ENCODE measurements at regions not wholly inside any gene's neighbourhood (a gene's known extent, or its start where the extent isn't known, plus 50 kb on each side); places are given as distances from the start of the nearest gene placed in this dataset.

DNA sequence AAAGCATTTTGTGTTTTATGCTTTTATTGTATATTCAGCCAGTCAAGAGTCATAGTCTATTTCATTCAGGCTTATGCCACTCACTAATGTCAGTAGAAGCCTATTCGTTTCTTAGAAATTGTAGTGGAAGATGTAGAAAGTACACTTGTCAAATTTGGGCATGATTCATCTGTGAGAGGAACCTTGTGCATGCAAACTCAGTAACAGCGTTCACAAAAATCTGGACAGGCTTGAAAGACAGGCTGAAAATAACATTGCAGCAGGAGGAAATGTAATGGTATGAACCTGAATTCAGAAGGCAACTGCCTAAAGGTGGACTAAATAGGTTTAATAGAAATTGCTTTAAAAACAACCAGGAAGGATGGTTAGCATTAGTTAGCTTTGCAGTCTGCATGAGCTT is 213.5 kb downstream of the CMPK2 start:
- TF ChIP-seq EZH2 (IDR thresholded peaks at IDR 0.05; ENCODE audit: low read length, unreplicated experiment) (no peak), EZH2phosphoT487 (IDR thresholded peaks at IDR 0.05; ENCODE audit: borderline replicate concordance, low read length) (no peak)
- TF ChIP-seq, protein P1, sequence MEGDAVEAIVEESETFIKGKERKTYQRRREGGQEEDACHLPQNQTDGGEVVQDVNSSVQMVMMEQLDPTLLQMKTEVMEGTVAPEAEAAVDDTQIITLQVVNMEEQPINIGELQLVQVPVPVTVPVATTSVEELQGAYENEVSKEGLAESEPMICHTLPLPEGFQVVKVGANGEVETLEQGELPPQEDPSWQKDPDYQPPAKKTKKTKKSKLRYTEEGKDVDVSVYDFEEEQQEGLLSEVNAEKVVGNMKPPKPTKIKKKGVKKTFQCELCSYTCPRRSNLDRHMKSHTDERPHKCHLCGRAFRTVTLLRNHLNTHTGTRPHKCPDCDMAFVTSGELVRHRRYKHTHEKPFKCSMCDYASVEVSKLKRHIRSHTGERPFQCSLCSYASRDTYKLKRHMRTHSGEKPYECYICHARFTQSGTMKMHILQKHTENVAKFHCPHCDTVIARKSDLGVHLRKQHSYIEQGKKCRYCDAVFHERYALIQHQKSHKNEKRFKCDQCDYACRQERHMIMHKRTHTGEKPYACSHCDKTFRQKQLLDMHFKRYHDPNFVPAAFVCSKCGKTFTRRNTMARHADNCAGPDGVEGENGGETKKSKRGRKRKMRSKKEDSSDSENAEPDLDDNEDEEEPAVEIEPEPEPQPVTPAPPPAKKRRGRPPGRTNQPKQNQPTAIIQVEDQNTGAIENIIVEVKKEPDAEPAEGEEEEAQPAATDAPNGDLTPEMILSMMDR (conservative IDR thresholded peaks at IDR 0.05; ENCODE audit: low read depth, low read length), result no peak
- intact Hi-C loops (cut with micrococcal nuclease), result no loop called here
- H3K27me3 ChIP-seq (ENCODE audit: low read length), result peaks cover 25% of the 10 kb centered on the region
- H3K4me3 ChIP-seq (ENCODE audit: low read length), result no peak overlapping the region
- no peaks in the 10 kb centered on the region for H3K9me3 ChIP-seq (ENCODE audit: low read length)
- no peaks in the 10 kb centered on the region for H3K36me3 ChIP-seq (ENCODE audit: low read depth, low read length)
- BruUV-seq (replicated peaks), result no TSS peak
- H3K9me2 ChIP-seq (replicated peaks; ENCODE audit: low read length), result no peaks in the 10 kb centered on the region
- H3K27ac ChIP-seq (ENCODE audit: low read length), result no peak overlapping the region
- no peaks in the 10 kb centered on the region for H3F3A ChIP-seq (ENCODE audit: low read length, unreplicated experiment)
- no peak overlapping the region for H3K9ac ChIP-seq (ENCODE audit: low read length)
- H3K4me2 ChIP-seq (ENCODE audit: low read length), result no peak overlapping the region
- no peaks in the 10 kb centered on the region for H3K79me2 ChIP-seq (ENCODE audit: low read length)
- no peak overlapping the region for H2AFZ ChIP-seq (ENCODE audit: low read length)
- H4K20me1 ChIP-seq (ENCODE audit: low read length), result no peaks in the 10 kb centered on the region
- no peaks in the 10 kb centered on the region for H3K4me1 ChIP-seq (ENCODE audit: insufficient read depth, low read length)
- ChIA-PET CTCF (no interaction called here), POLR2A (ENCODE audit: unreplicated experiment) (no interaction called here)
- ATAC-seq (no peak), DNase-seq (no peak)

DNA sequence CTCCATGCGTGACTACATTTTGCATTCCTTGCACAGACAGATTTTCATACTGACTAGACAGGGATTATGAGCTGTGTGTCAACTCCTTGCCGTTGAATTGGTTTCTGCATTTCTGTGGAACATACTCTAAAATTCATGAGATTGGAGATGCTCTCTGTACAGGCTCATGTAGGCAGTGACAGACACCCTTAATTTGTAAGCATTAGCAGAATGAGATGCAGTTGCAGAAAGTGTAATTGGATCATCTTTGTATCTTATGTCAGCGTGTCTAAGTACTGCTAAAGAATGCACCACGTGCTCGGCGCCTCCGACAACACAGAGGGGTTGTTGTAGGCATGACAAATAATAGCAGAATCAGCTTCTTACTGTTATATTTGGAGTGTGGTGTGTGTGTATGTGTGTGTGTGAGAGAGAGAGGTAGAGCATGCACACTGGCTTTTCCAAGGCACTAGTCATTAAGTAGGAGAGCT is 212.4 kb downstream of the CMPK2 start:
- H3K9me2 ChIP-seq (replicated peaks; ENCODE audit: low read length), result no peaks in the 10 kb centered on the region
- H3K27ac ChIP-seq (ENCODE audit: low read length), result no peak overlapping the region
- CTCF ChIA-PET, result no interaction called here
- H3K27me3 ChIP-seq (ENCODE audit: low read length), result peaks cover 25% of the 10 kb centered on the region
- no peaks in the 10 kb centered on the region for H4K20me1 ChIP-seq (ENCODE audit: low read length)
- H3F3A ChIP-seq (ENCODE audit: low read length, unreplicated experiment), result no peaks in the 10 kb centered on the region
- H3K4me1 ChIP-seq (ENCODE audit: insufficient read depth, low read length), result no peaks in the 10 kb centered on the region
- no peaks in the 10 kb centered on the region for H3K9me3 ChIP-seq (ENCODE audit: low read length)
- no peak overlapping the region for H3K9ac ChIP-seq (ENCODE audit: low read length)
- no peak for ATAC-seq
- POLR2A ChIA-PET (ENCODE audit: unreplicated experiment), result no interaction called here
- H3K4me3 ChIP-seq (ENCODE audit: low read length), result no peak overlapping the region
- BruUV-seq (replicated peaks), result no TSS peak
- TF ChIP-seq, protein P1 (conservative IDR thresholded peaks at IDR 0.05; ENCODE audit: low read depth, low read length), result no peak
- TF ChIP-seq EZH2 (IDR thresholded peaks at IDR 0.05; ENCODE audit: low read length, unreplicated experiment) (no peak), EZH2phosphoT487 (IDR thresholded peaks at IDR 0.05; ENCODE audit: borderline replicate concordance, low read length) (no peak)
- H3K79me2 ChIP-seq (ENCODE audit: low read length), result no peaks in the 10 kb centered on the region
- H3K4me2 ChIP-seq (ENCODE audit: low read length), result no peak overlapping the region
- intact Hi-C loops (cut with micrococcal nuclease), result no loop called here
- no peaks in the 10 kb centered on the region for H3K36me3 ChIP-seq (ENCODE audit: low read depth, low read length)
- H2AFZ ChIP-seq (ENCODE audit: low read length), result no peak overlapping the region
- no peak for DNase-seq

DNA sequence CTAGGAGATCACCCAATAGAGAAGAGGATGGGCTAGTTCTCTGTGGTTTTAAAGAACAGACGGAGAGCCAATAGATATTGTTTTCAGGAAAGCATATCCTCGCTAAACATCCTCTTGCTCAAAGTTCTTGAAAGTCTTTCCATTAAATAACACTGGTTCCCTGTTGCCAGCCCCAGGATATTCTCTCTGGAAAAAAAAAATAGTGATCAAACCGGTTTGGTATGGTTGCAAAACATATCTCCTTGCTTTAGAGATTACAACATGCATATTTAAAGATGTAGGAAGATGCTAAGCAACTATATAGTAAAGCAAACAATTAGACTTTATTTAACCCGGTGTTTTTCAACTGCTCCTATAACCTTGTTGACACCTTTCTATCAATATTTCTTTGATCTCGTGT is 211.4 kb downstream of the CMPK2 start:
- TF ChIP-seq EZH2phosphoT487 (IDR thresholded peaks at IDR 0.05; ENCODE audit: borderline replicate concordance, low read length) (no peak), EZH2 (IDR thresholded peaks at IDR 0.05; ENCODE audit: low read length, unreplicated experiment) (no peak)
- TF ChIP-seq, protein P1 (conservative IDR thresholded peaks at IDR 0.05; ENCODE audit: low read depth, low read length), result no peak
- intact Hi-C loops (cut with micrococcal nuclease), result no loop called here
- POLR2A ChIA-PET (ENCODE audit: unreplicated experiment), result no interaction called here
- Histone ChIP-seq H3K79me2 (ENCODE audit: low read length) (no peaks in the 10 kb centered on the region), H3K4me2 (ENCODE audit: low read length) (no peak overlapping the region), H3K27ac (ENCODE audit: low read length) (no peak overlapping the region), H3K9me3 (ENCODE audit: low read length) (no peaks in the 10 kb centered on the region), H3K9ac (ENCODE audit: low read length) (no peak overlapping the region), H3K4me3 (ENCODE audit: low read length) (no peak overlapping the region), H3K36me3 (ENCODE audit: low read depth, low read length) (no peaks in the 10 kb centered on the region), H3K27me3 (ENCODE audit: low read length) (peaks cover 15% of the 10 kb centered on the region), H3K9me2 (replicated peaks; ENCODE audit: low read length) (no peaks in the 10 kb centered on the region), H4K20me1 (ENCODE audit: low read length) (no peaks in the 10 kb centered on the region), H3F3A (ENCODE audit: low read length, unreplicated experiment) (no peaks in the 10 kb centered on the region), H2AFZ (ENCODE audit: low read length) (no peak overlapping the region), H3K4me1 (ENCODE audit: insufficient read depth, low read length) (no peaks in the 10 kb centered on the region)
- no TSS peak for BruUV-seq (replicated peaks)
- ATAC-seq, result no peak
- DNase-seq, result peak; percentile 31
- CTCF ChIA-PET, result no interaction called here
